Sigmoid colon (tissue), 4 donors: ENCODE measurements at regions not wholly inside any gene's neighbourhood (a gene's known extent, or its start where the extent isn't known, plus 50 kb on each side); places are given as distances from the start of the nearest gene placed in this dataset.

Experiments
- CTCF ChIP-seq, 4 experiments: fragments of 450-650 bp in 3 of 4; fragments of 200-600 bp in 1 of 4; IDR thresholded peaks; one replicate each; pipeline ENCODE4 v1.5.1; 2016 to 2019; ENCODE audit warnings: antibody characterized with exemption in 4 of 4, mild to moderate bottlenecking in 3 of 4, moderate library complexity in 2 of 4
- EP300 ChIP-seq, 4 donors: sonication (generic); formaldehyde crosslinking; IDR thresholded peaks; one replicate each; pipeline ENCODE4 v1.6.1; 2017; ENCODE audit warnings: antibody characterized with exemption in 4 of 4
- POLR2A ChIP-seq, 2 donors: fragments of 450-650 bp; IDR thresholded peaks; one replicate each; pipeline ENCODE4 v1.6.1; 2016; ENCODE audit warnings: antibody characterized with exemption in 2 of 2, mild to moderate bottlenecking in 2 of 2, moderate library complexity in 2 of 2
- POLR2AphosphoS5 ChIP-seq, 4 donors: sonication (generic); formaldehyde crosslinking; IDR thresholded peaks; one replicate each; pipeline ENCODE4 v1.6.1; 2017; ENCODE audit warnings: antibody characterized with exemption in 4 of 4

DNA sequence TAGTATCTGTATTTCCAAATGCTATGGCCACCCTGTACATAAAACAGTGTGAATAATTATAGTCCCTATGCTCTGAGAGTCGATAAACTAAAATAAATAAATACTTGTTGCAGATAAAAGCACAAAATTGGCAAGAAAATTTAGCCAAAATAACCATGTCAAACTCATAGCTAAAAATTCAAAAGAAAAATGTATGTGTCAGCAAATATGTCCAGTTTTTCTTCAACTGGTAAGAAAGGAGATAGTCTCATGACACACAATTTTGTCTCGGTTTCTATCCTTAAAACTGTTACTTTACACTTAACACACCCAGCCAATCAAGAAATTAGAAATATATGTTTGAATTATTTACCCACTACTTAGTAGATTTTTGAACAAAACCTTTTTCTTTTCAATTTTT lies 145.6 kb upstream of the FSCB start:
- no peak for TF ChIP-seq POLR2A (IDR thresholded peaks at IDR 0.05)
- TF ChIP-seq CTCF (IDR thresholded peaks at IDR 0.05) = no peak
- no peak for TF ChIP-seq POLR2AphosphoS5 (IDR thresholded peaks at IDR 0.05)
- TF ChIP-seq EP300 (IDR thresholded peaks at IDR 0.05) = no peak
